GM19043 (cell line): ENCODE measurements at regions not wholly inside any gene's neighbourhood (a gene's known extent, or its start where the extent isn't known, plus 50 kb on each side); places are given as distances from the start of the nearest gene placed in this dataset.

Experiments used
- ATAC-seq: cut with Tn5 transposase; IDR thresholded peaks from one replicate; pipeline ENCODE4 v1.9.1; 2021; ENCODE audit warnings: low read depth; ENCODE audit not compliant: unreplicated experiment

- no peak for ATAC-seq
Measured at GRCh38 chr17:79216391-79216790, 141.8 kb downstream of the ENGASE start.

GRCh38 chr17:79215631-79216030 is 141.0 kb downstream of the ENGASE start:
- ATAC-seq = no peak

GRCh38 chr17:79214940-79215604 is 140.4 kb downstream of the ENGASE start:
- ATAC-seq = no peak

GRCh38 chr17:79214459-79214858 is 139.8 kb downstream of the ENGASE start:
- no peak for ATAC-seq

- no peak for ATAC-seq
Measured at GRCh38 chr17:79213305-79213704, 138.7 kb downstream of the ENGASE start.

GRCh38 chr17:79212149-79213087 is 137.8 kb downstream of the ENGASE start:
- no peak for ATAC-seq

- no peak for ATAC-seq
Measured at GRCh38 chr17:79211061-79211770, 136.6 kb downstream of the ENGASE start.

GRCh38 chr17:79210638-79211037 is 136.0 kb downstream of the ENGASE start:
- no peak for ATAC-seq

- no peak for ATAC-seq
Measured at GRCh38 chr17:79207960-79208359, 133.3 kb downstream of the ENGASE start.

GRCh38 chr17:79205688-79206205 is 131.1 kb downstream of the ENGASE start:
- ATAC-seq = no peak

- no peak for ATAC-seq
Measured at GRCh38 chr17:79204261-79204660, 129.6 kb downstream of the ENGASE start.

GRCh38 chr17:79203657-79204056 is 129.0 kb downstream of the ENGASE start:
- no peak for ATAC-seq

GRCh38 chr17:79203016-79203415 is 128.4 kb downstream of the ENGASE start:
- no peak for ATAC-seq

GRCh38 chr17:79202480-79202879 is 127.9 kb downstream of the ENGASE start:
- ATAC-seq = no peak

- ATAC-seq = no peak
Measured at GRCh38 chr17:79201536-79202227, 127.1 kb downstream of the ENGASE start.

GRCh38 chr17:79201119-79201518 is 126.5 kb downstream of the ENGASE start:
- no peak for ATAC-seq

GRCh38 chr17:79196913-79197312 is 122.3 kb downstream of the ENGASE start:
- no peak for ATAC-seq

- ATAC-seq = no peak
Measured at GRCh38 chr17:79192503-79193351, 118.1 kb downstream of the ENGASE start.

GRCh38 chr17:79191270-79191934 is 116.8 kb downstream of the ENGASE start:
- ATAC-seq = no peak
